GM23338 (cell line): ENCODE measurements at regions not wholly inside any gene's neighbourhood (a gene's known extent, or its start where the extent isn't known, plus 50 kb on each side); places are given as distances from the start of the nearest gene placed in this dataset.
A peak's percentile ranks its signal among the peaks of the same experiment; 100 is the strongest.
"Not testable (repeated sequence)": the region's sequence is repeated elsewhere in the genome, so short reads cannot be mapped to it uniquely, and the experiment has no call there.

Experiments used
- ATAC-seq: fragments of 200-7000 bp; cut with Tn5 transposase; 3 replicates; pipeline ENCODE4 v1.9.1; 2020
- DNase-seq: peaks from one replicate; pipeline ENCODE4 v3.0.0-alpha.2; 2015; ENCODE audit warnings: low spot score
- H2AFZ ChIP-seq: fragments of 200-600 bp; sonication (generic); 2 replicates; pipeline ENCODE4 v1.8.0; 2016; ENCODE audit warnings: antibody characterized with exemption, mild to moderate bottlenecking, moderate library complexity
- H3F3A ChIP-seq: fragments of 200-600 bp; sonication (generic); replicated peaks from 2 replicates; pipeline ENCODE4 v1.8.0; 2017; ENCODE audit warnings: antibody characterized with exemption, mixed run types, low read depth
- H3K27ac ChIP-seq: fragments of 200-600 bp; sonication (generic); 2 replicates; pipeline ENCODE4 v1.6.1; 2016; ENCODE audit warnings: low read depth
- H3K27me3 ChIP-seq: fragments of 200-600 bp; sonication (generic); 2 replicates; pipeline ENCODE4 v1.8.0; 2016; ENCODE audit warnings: mild to moderate bottlenecking, mixed run types, moderate library complexity; ENCODE audit not compliant: insufficient read depth
- H3K36me3 ChIP-seq: fragments of 200-600 bp; sonication (generic); 2 replicates; pipeline ENCODE4 v1.8.0; 2016; ENCODE audit warnings: mild to moderate bottlenecking; ENCODE audit not compliant: insufficient read depth
- H3K4me1 ChIP-seq: fragments of 200-600 bp; sonication (generic); 2 replicates; pipeline ENCODE4 v1.8.0; 2016; ENCODE audit warnings: mild to moderate bottlenecking, moderate library complexity; ENCODE audit not compliant: insufficient read depth
- H3K4me2 ChIP-seq: fragments of 200-600 bp; sonication (generic); 2 replicates; pipeline ENCODE4 v1.7.1; 2017; ENCODE audit warnings: mixed run types
- H3K4me3 ChIP-seq: fragments of 200-600 bp; sonication (generic); 2 replicates; pipeline ENCODE4 v1.6.1; 2016; ENCODE audit warnings: mixed run types
- H3K79me2 ChIP-seq: fragments of 200-600 bp; sonication (generic); replicated peaks from 2 replicates; pipeline ENCODE4 v1.8.0; 2017; ENCODE audit warnings: mild to moderate bottlenecking; ENCODE audit not compliant: insufficient read depth
- H3K9me2 ChIP-seq: fragments of 200-600 bp; sonication (generic); 2 replicates; pipeline ENCODE4 v1.8.0; 2017; ENCODE audit not compliant: insufficient read depth
- H4K20me1 ChIP-seq: fragments of 200-600 bp; sonication (generic); replicated peaks from 2 replicates; pipeline ENCODE4 v1.8.0; 2017; ENCODE audit warnings: mild to moderate bottlenecking; ENCODE audit not compliant: insufficient read depth
- H3K27ac Mint-ChIP-seq: 2 replicates; pipeline ENCODE4 v1.8.0; 2020; ENCODE audit warnings: inconsistent platforms, mild to moderate bottlenecking, moderate library complexity, mixed read lengths
- H3K27me3 Mint-ChIP-seq: 3 replicates; pipeline ENCODE4 v1.8.0; 2022; ENCODE audit warnings: low read depth, mild to moderate bottlenecking, moderate library complexity, mixed read lengths, inconsistent platforms; ENCODE audit not compliant: insufficient read depth, poor library complexity
- H3K36me3 Mint-ChIP-seq: 3 replicates; pipeline ENCODE4 v1.8.0; 2021; ENCODE audit warnings: low read depth, mild to moderate bottlenecking, inconsistent platforms, moderate library complexity, mixed read lengths
- H3K4me1 Mint-ChIP-seq: 3 replicates; pipeline ENCODE4 v1.8.0; 2020; ENCODE audit warnings: mild to moderate bottlenecking, inconsistent platforms, mixed read lengths
- H3K4me3 Mint-ChIP-seq: 3 replicates; pipeline ENCODE4 v1.8.0; 2021; ENCODE audit warnings: moderate library complexity, mild to moderate bottlenecking, inconsistent platforms, mixed read lengths
- H3K9me3 Mint-ChIP-seq: 3 replicates; pipeline ENCODE4 v1.8.0; 2020; ENCODE audit warnings: moderate library complexity, mild to moderate bottlenecking, inconsistent platforms, mixed read lengths
- CREB1 ChIP-seq: fragments of 250-450 bp; sonication (Bioruptor Pico); IDR thresholded peaks from 2 replicates; pipeline ENCODE4 v1.5.0; 2020; ENCODE audit warnings: low read depth, mild to moderate bottlenecking, moderate library complexity
- EZH2 ChIP-seq: fragments of 200-600 bp; sonication (generic); IDR thresholded peaks from one replicate; pipeline ENCODE4 v1.8.0; 2017; ENCODE audit warnings: antibody characterized with exemption, mild to moderate bottlenecking, low read depth; ENCODE audit not compliant: unreplicated experiment
- EZH2phosphoT487 ChIP-seq: fragments of 200-600 bp; sonication (generic); IDR thresholded peaks from one replicate; pipeline ENCODE4 v1.8.1; 2018; ENCODE audit warnings: antibody characterized with exemption; ENCODE audit not compliant: unreplicated experiment
- JUNB ChIP-seq: IDR thresholded peaks from one replicate; pipeline ENCODE4 v1.6.1; 2016; ENCODE audit warnings: antibody characterized with exemption; ENCODE audit not compliant: unreplicated experiment
- NANOG ChIP-seq: IDR thresholded peaks from 2 replicates; pipeline ENCODE4 v1.6.1; 2016; ENCODE audit warnings: antibody characterized with exemption, borderline replicate concordance
- ZNF114 ChIP-seq: fragments of 250-450 bp; sonication (Bioruptor Pico); IDR thresholded peaks from 2 replicates; pipeline ENCODE4 v1.5.0; 2020; ENCODE audit warnings: mild to moderate bottlenecking, moderate library complexity
- ZNF331 ChIP-seq: fragments of 250-450 bp; sonication (Bioruptor Pico); IDR thresholded peaks from 2 replicates; pipeline ENCODE4 v1.5.0; 2020; ENCODE audit warnings: low read depth, mild to moderate bottlenecking, moderate library complexity
- ZNF462 ChIP-seq: fragments of 250-450 bp; sonication (Bioruptor Pico); IDR thresholded peaks from 2 replicates; pipeline ENCODE4 v1.5.0; 2020; ENCODE audit warnings: mild to moderate bottlenecking, moderate library complexity

GRCh38 chr17:33929181-33929724 lies 325.8 kb upstream of the CCL2 start (continued):
- TF ChIP-seq ZNF462 (no peak), ZNF331 (no peak), EZH2phosphoT487 (no peak), CREB1 (CRISPR knock-in tag) (no peak), NANOG (no peak), ZNF114 (CRISPR knock-in tag) (no peak), EZH2 (no peak), JUNB (no peak)

GRCh38 chr17:33931148-33931814 lies 323.8 kb upstream of the CCL2 start:
- not testable (repeated sequence) for H3K27ac Mint-ChIP-seq, ATAC-seq, H3K27ac ChIP-seq, H3K27me3 Mint-ChIP-seq, H3K4me3 ChIP-seq, H3K9me2 ChIP-seq, H3K4me3 Mint-ChIP-seq, H3K27me3 ChIP-seq, H3K36me3 Mint-ChIP-seq, H3K36me3 ChIP-seq, H3F3A ChIP-seq, H4K20me1 ChIP-seq, H3K79me2 ChIP-seq, DNase-seq, H2AFZ ChIP-seq
- peaks cover 11% of the 10 kb centered on the region; the same call in 2 of the 3 replicates for H3K9me3 Mint-ChIP-seq
- Histone ChIP-seq H3K4me1 (peaks cover 28% of the 10 kb centered on the region), H3K4me2 (peak overlapping the region; percentile 3; the same call in 1 of the 2 replicates)
- H3K4me1 Mint-ChIP-seq = peaks cover 47% of the 10 kb centered on the region
